ENCODE measurements at regions not wholly inside any gene's neighbourhood (a gene's known extent, or its start where the extent isn't known, plus 50 kb on each side); places are given as distances from the start of the nearest gene placed in this dataset.

- Mint-ChIP-seq H3K4me1 (no peaks in the 10 kb centered on the region), H3K9me3 (no peaks in the 10 kb centered on the region), H3K4me3 (no peak overlapping the region), H3K36me3 (no peaks in the 10 kb centered on the region), H3K27me3 (no peaks in the 10 kb centered on the region), H3K27ac (no peak overlapping the region)
- no peak for DNase-seq
Observed at GRCh38 chr13:70662231-70662940, 554.1 kb upstream of the KLHL1 start.

GRCh38 chr13:70644052-70644451 lies 535.8 kb upstream of the KLHL1 start:
- Mint-ChIP-seq H3K36me3 (no peaks in the 10 kb centered on the region), H3K27ac (no peak overlapping the region), H3K9me3 (peaks cover 6% of the 10 kb centered on the region), H3K4me3 (no peak overlapping the region), H3K4me1 (no peaks in the 10 kb centered on the region), H3K27me3 (no peaks in the 10 kb centered on the region)
- DNase-seq = no peak

GRCh38 chr13:70634893-70635292 lies 526.6 kb upstream of the KLHL1 start:
- Mint-ChIP-seq H3K4me1 (no peaks in the 10 kb centered on the region), H3K27me3 (no peaks in the 10 kb centered on the region), H3K9me3 (peaks cover 2% of the 10 kb centered on the region), H3K36me3 (no peaks in the 10 kb centered on the region), H3K4me3 (no peak overlapping the region), H3K27ac (no peak overlapping the region)
- no peak for DNase-seq

GRCh38 chr13:70630247-70630646 lies 522.0 kb upstream of the KLHL1 start:
- no peak overlapping the region for H3K27ac Mint-ChIP-seq
- no peaks in the 10 kb centered on the region for H3K36me3 Mint-ChIP-seq
- no peak for DNase-seq
- no peaks in the 10 kb centered on the region for H3K4me1 Mint-ChIP-seq
- no peak overlapping the region for H3K4me3 Mint-ChIP-seq
- peaks cover 3% of the 10 kb centered on the region for H3K9me3 Mint-ChIP-seq
- no peaks in the 10 kb centered on the region for H3K27me3 Mint-ChIP-seq

GRCh38 chr13:70623239-70623638 lies 515.0 kb upstream of the KLHL1 start:
- Mint-ChIP-seq H3K4me3 (no peak overlapping the region), H3K36me3 (no peaks in the 10 kb centered on the region), H3K4me1 (no peaks in the 10 kb centered on the region), H3K9me3 (no peaks in the 10 kb centered on the region), H3K27me3 (no peaks in the 10 kb centered on the region), H3K27ac (no peak overlapping the region)
- DNase-seq = no peak

- DNase-seq = no peak
- H3K36me3 Mint-ChIP-seq = no peaks in the 10 kb centered on the region
- H3K4me1 Mint-ChIP-seq = no peaks in the 10 kb centered on the region
- H3K4me3 Mint-ChIP-seq = no peak overlapping the region
- no peaks in the 10 kb centered on the region for H3K27me3 Mint-ChIP-seq
- H3K9me3 Mint-ChIP-seq = peaks cover 2% of the 10 kb centered on the region
- H3K27ac Mint-ChIP-seq = no peak overlapping the region
Observed at GRCh38 chr13:70622796-70623195, 514.5 kb upstream of the KLHL1 start.

GRCh38 chr13:70619936-70620335 lies 511.7 kb upstream of the KLHL1 start:
- Mint-ChIP-seq H3K27ac (no peak overlapping the region), H3K4me3 (no peak overlapping the region), H3K4me1 (no peaks in the 10 kb centered on the region), H3K9me3 (peaks cover 3% of the 10 kb centered on the region), H3K36me3 (no peaks in the 10 kb centered on the region), H3K27me3 (no peaks in the 10 kb centered on the region)
- DNase-seq = no peak

- no peak for DNase-seq
- Mint-ChIP-seq H3K27ac (no peak overlapping the region), H3K4me1 (no peaks in the 10 kb centered on the region), H3K36me3 (no peaks in the 10 kb centered on the region), H3K4me3 (no peak overlapping the region), H3K9me3 (peaks cover 3% of the 10 kb centered on the region), H3K27me3 (no peaks in the 10 kb centered on the region)
Observed at GRCh38 chr13:70616847-70617246, 508.6 kb upstream of the KLHL1 start.

- no peak overlapping the region for H3K4me3 Mint-ChIP-seq
- no peaks in the 10 kb centered on the region for H3K4me1 Mint-ChIP-seq
- peaks cover 3% of the 10 kb centered on the region for H3K9me3 Mint-ChIP-seq
- no peaks in the 10 kb centered on the region for H3K36me3 Mint-ChIP-seq
- H3K27me3 Mint-ChIP-seq = no peaks in the 10 kb centered on the region
- no peak for DNase-seq
- H3K27ac Mint-ChIP-seq = no peak overlapping the region
Observed at GRCh38 chr13:70613295-70613694, 505.0 kb upstream of the KLHL1 start.

- H3K9me3 Mint-ChIP-seq = peaks cover 2% of the 10 kb centered on the region
- H3K27ac Mint-ChIP-seq = no peak overlapping the region
- H3K36me3 Mint-ChIP-seq = no peaks in the 10 kb centered on the region
- no peaks in the 10 kb centered on the region for H3K4me1 Mint-ChIP-seq
- H3K4me3 Mint-ChIP-seq = no peak overlapping the region
- no peak for DNase-seq
- H3K27me3 Mint-ChIP-seq = no peaks in the 10 kb centered on the region
Observed at GRCh38 chr13:70612881-70613280, 504.6 kb upstream of the KLHL1 start.

GRCh38 chr13:70604448-70604847 lies 496.2 kb upstream of the KLHL1 start:
- peaks cover 4% of the 10 kb centered on the region for H3K27me3 Mint-ChIP-seq

GRCh38 chr13:70593716-70594115 lies 485.5 kb upstream of the KLHL1 start:
- no peaks in the 10 kb centered on the region for H3K27me3 Mint-ChIP-seq

More at GRCh38 chr13:70604448-70604847, 496.2 kb upstream of the KLHL1 start:
- no peak for DNase-seq
- Mint-ChIP-seq H3K36me3 (no peaks in the 10 kb centered on the region), H3K27ac (no peak overlapping the region), H3K9me3 (peaks cover 2% of the 10 kb centered on the region), H3K4me1 (no peaks in the 10 kb centered on the region), H3K4me3 (no peak overlapping the region)

GRCh38 chr13:70585109-70585508 lies 476.9 kb upstream of the KLHL1 start:
- H3K4me1 Mint-ChIP-seq = no peaks in the 10 kb centered on the region
- no peak overlapping the region for H3K27ac Mint-ChIP-seq
- no peaks in the 10 kb centered on the region for H3K27me3 Mint-ChIP-seq
- no peak overlapping the region for H3K4me3 Mint-ChIP-seq
- H3K9me3 Mint-ChIP-seq = peaks cover 2% of the 10 kb centered on the region
- H3K36me3 Mint-ChIP-seq = no peaks in the 10 kb centered on the region
- DNase-seq = no peak

More at GRCh38 chr13:70593716-70594115, 485.5 kb upstream of the KLHL1 start:
- Mint-ChIP-seq H3K36me3 (no peaks in the 10 kb centered on the region), H3K27ac (no peak overlapping the region), H3K4me3 (no peak overlapping the region), H3K4me1 (no peaks in the 10 kb centered on the region), H3K9me3 (no peaks in the 10 kb centered on the region)
- DNase-seq = no peak

GRCh38 chr13:70580825-70581224 lies 472.6 kb upstream of the KLHL1 start:
- peaks cover 2% of the 10 kb centered on the region for H3K9me3 Mint-ChIP-seq
- DNase-seq = no peak
- H3K36me3 Mint-ChIP-seq = no peaks in the 10 kb centered on the region
- H3K27ac Mint-ChIP-seq = no peak overlapping the region
- no peaks in the 10 kb centered on the region for H3K4me1 Mint-ChIP-seq
- H3K4me3 Mint-ChIP-seq = no peak overlapping the region
- no peaks in the 10 kb centered on the region for H3K27me3 Mint-ChIP-seq

GRCh38 chr13:70579941-70580340 lies 471.7 kb upstream of the KLHL1 start:
- H3K36me3 Mint-ChIP-seq = no peaks in the 10 kb centered on the region
- no peaks in the 10 kb centered on the region for H3K27me3 Mint-ChIP-seq
- H3K4me1 Mint-ChIP-seq = no peaks in the 10 kb centered on the region
- DNase-seq = no peak
- H3K4me3 Mint-ChIP-seq = no peak overlapping the region
- no peak overlapping the region for H3K27ac Mint-ChIP-seq
- peaks cover 2% of the 10 kb centered on the region for H3K9me3 Mint-ChIP-seq

- H3K27ac Mint-ChIP-seq = no peak overlapping the region
- no peak overlapping the region for H3K4me3 Mint-ChIP-seq
- H3K27me3 Mint-ChIP-seq = no peaks in the 10 kb centered on the region
- no peaks in the 10 kb centered on the region for H3K9me3 Mint-ChIP-seq
- no peaks in the 10 kb centered on the region for H3K36me3 Mint-ChIP-seq
- no peaks in the 10 kb centered on the region for H3K4me1 Mint-ChIP-seq
- no peak for DNase-seq
Observed at GRCh38 chr13:70571221-70571620, 463.0 kb upstream of the KLHL1 start.
